Stimulated activated CD4-positive, alpha-beta T cell treated with anti-CD3 and anti-CD28 coated beads, Interleukin-4, amount 100 ng/mL, for 1 hour (primary cell): ENCODE measurements at regions not wholly inside any gene's neighbourhood (a gene's known extent, or its start where the extent isn't known, plus 50 kb on each side); places are given as distances from the start of the nearest gene placed in this dataset.

ENCODE experiments used
- DNase-seq: peaks from one replicate; pipeline ENCODE4 v3.0.0-alpha.2; 2020

- DNase-seq: no peak
Observed at GRCh38 chr14:25134184-25134583, 84.2 kb upstream of the STXBP6 start.

GRCh38 chr14:25132732-25133422 lies 82.9 kb upstream of the STXBP6 start:
- DNase-seq: peak; percentile 39

- DNase-seq: no peak
Observed at GRCh38 chr14:25132094-25132493, 82.1 kb upstream of the STXBP6 start.

GRCh38 chr14:25122843-25123242 lies 72.9 kb upstream of the STXBP6 start:
- no peak for DNase-seq

GRCh38 chr14:25122211-25122610 lies 72.3 kb upstream of the STXBP6 start:
- no peak for DNase-seq

- no peak for DNase-seq
Observed at GRCh38 chr14:25121337-25122129, 71.6 kb upstream of the STXBP6 start.

- DNase-seq: no peak
Observed at GRCh38 chr14:25120261-25120660, 70.3 kb upstream of the STXBP6 start.

GRCh38 chr14:25118671-25119070 lies 68.7 kb upstream of the STXBP6 start:
- no peak for DNase-seq

- DNase-seq: no peak
Observed at GRCh38 chr14:25117342-25117741, 67.4 kb upstream of the STXBP6 start.

GRCh38 chr14:25116607-25117006 lies 66.7 kb upstream of the STXBP6 start:
- DNase-seq: no peak

GRCh38 chr14:25113394-25113793 lies 63.4 kb upstream of the STXBP6 start:
- no peak for DNase-seq

GRCh38 chr14:25111061-25111601 lies 61.2 kb upstream of the STXBP6 start:
- DNase-seq: no peak

- no peak for DNase-seq
Observed at GRCh38 chr14:25110106-25110505, 60.2 kb upstream of the STXBP6 start.

- DNase-seq: no peak
Observed at GRCh38 chr14:25108959-25109358, 59.0 kb upstream of the STXBP6 start.

- DNase-seq: no peak
Observed at GRCh38 chr14:25108291-25108690, 58.3 kb upstream of the STXBP6 start.

GRCh38 chr14:25103820-25104219 lies 53.9 kb upstream of the STXBP6 start:
- no peak for DNase-seq

GRCh38 chr14:25103271-25103670 lies 53.3 kb upstream of the STXBP6 start:
- DNase-seq: no peak

GRCh38 chr14:25102788-25103187 lies 52.8 kb upstream of the STXBP6 start:
- DNase-seq: no peak

GRCh38 chr14:25101276-25101675 lies 51.3 kb upstream of the STXBP6 start:
- DNase-seq: no peak
